Left ventricle myocardium inferior (tissue), 1 donor: ENCODE measurements at regions not wholly inside any gene's neighbourhood (a gene's known extent, or its start where the extent isn't known, plus 50 kb on each side); places are given as distances from the start of the nearest gene placed in this dataset.

ENCODE experiments used
- DNase-seq: peaks from one replicate; pipeline ENCODE4 v3.0.0-alpha.2; 2020
- H3K27ac ChIP-seq: fragments of 200-600 bp; replicated peaks from 2 replicates; pipeline ENCODE4 v1.8.0; 2021
- H3K27me3 ChIP-seq: fragments of 200-600 bp; 2 replicates; pipeline ENCODE4 v1.8.0; 2021; ENCODE audit warnings: low read depth
- H3K36me3 ChIP-seq: fragments of 200-600 bp; 2 replicates; pipeline ENCODE4 v1.8.0; 2021
- H3K4me1 ChIP-seq: fragments of 200-600 bp; 2 replicates; pipeline ENCODE4 v1.8.0; 2021
- H3K4me3 ChIP-seq: fragments of 200-600 bp; 2 replicates; pipeline ENCODE4 v1.8.0; 2021; ENCODE audit warnings: mild to moderate bottlenecking, moderate library complexity
- H3K9me3 ChIP-seq: fragments of 200-600 bp; replicated peaks from 2 replicates; pipeline ENCODE4 v1.8.0; 2021
- CTCF ChIP-seq: fragments of 200-600 bp; IDR thresholded peaks from 2 replicates; pipeline ENCODE4 v1.8.0; 2021; ENCODE audit warnings: antibody characterized with exemption, mild to moderate bottlenecking, borderline replicate concordance
- intact Hi-C: fragments of 100-400 bp; cut with micrococcal nuclease; formaldehyde crosslinking; loops from one replicate; pipeline ENCODE4 v1.11.0; 2022
- donor health status: DM: no; HTN: yes; CAD: no; lungs with severe emphysema.

- Histone ChIP-seq H3K4me1 (peaks cover 25% of the 10 kb centered on the region), H3K9me3 (peaks cover under 1% of the 10 kb centered on the region), H3K4me3 (no peak overlapping the region), H3K27ac (no peak overlapping the region), H3K36me3 (no peaks in the 10 kb centered on the region), H3K27me3 (no peaks in the 10 kb centered on the region)
- no peak for TF ChIP-seq CTCF
- DNase-seq = no peak
- intact Hi-C loops = no loop called here
Observed at GRCh38 chr6:169865346-169866139, 114.1 kb downstream of the ERMARD start.

- intact Hi-C loops = no loop called here
- H3K36me3 ChIP-seq = no peaks in the 10 kb centered on the region
- H3K27ac ChIP-seq = no peak overlapping the region
- DNase-seq = no peak
- TF ChIP-seq CTCF = no peak
- no peak overlapping the region for H3K4me3 ChIP-seq
- no peaks in the 10 kb centered on the region for H3K9me3 ChIP-seq
- H3K27me3 ChIP-seq = no peaks in the 10 kb centered on the region
- H3K4me1 ChIP-seq = peaks cover 35% of the 10 kb centered on the region
Observed at GRCh38 chr6:169864148-169865020, 113.0 kb downstream of the ERMARD start.

GRCh38 chr6:169863710-169864109 is 112.3 kb downstream of the ERMARD start:
- DNase-seq = no peak
- Histone ChIP-seq H3K4me3 (no peak overlapping the region), H3K4me1 (peaks cover 35% of the 10 kb centered on the region), H3K27me3 (no peaks in the 10 kb centered on the region), H3K36me3 (no peaks in the 10 kb centered on the region), H3K9me3 (no peaks in the 10 kb centered on the region), H3K27ac (no peak overlapping the region)
- intact Hi-C loops = no loop called here
- no peak for TF ChIP-seq CTCF

GRCh38 chr6:169862892-169863525 is 111.6 kb downstream of the ERMARD start:
- no peak for DNase-seq
- H3K4me1 ChIP-seq = peaks cover 33% of the 10 kb centered on the region
- H3K9me3 ChIP-seq = peaks cover 4% of the 10 kb centered on the region
- H3K4me3 ChIP-seq = no peak overlapping the region
- peak overlapping the region; percentile 51 for H3K27ac ChIP-seq
- no peaks in the 10 kb centered on the region for H3K36me3 ChIP-seq
- no peak for TF ChIP-seq CTCF
- no peaks in the 10 kb centered on the region for H3K27me3 ChIP-seq
- intact Hi-C loops = no loop called here

- Histone ChIP-seq H3K4me1 (peaks cover 32% of the 10 kb centered on the region), H3K36me3 (no peaks in the 10 kb centered on the region), H3K27me3 (no peaks in the 10 kb centered on the region), H3K9me3 (peaks cover 12% of the 10 kb centered on the region), H3K27ac (peak overlapping the region; percentile 51), H3K4me3 (no peak overlapping the region)
- TF ChIP-seq CTCF = no peak
- DNase-seq = no peak
- intact Hi-C loops = no loop called here
Observed at GRCh38 chr6:169862043-169862891, 110.8 kb downstream of the ERMARD start.
